ENCODE measurements at regions not wholly inside any gene's neighbourhood (a gene's known extent, or its start where the extent isn't known, plus 50 kb on each side); places are given as distances from the start of the nearest gene placed in this dataset.

GRCh38 chr2:16228951-16229350 is 288.6 kb downstream of the MYCN start:
- TF ChIP-seq CTCF (IDR thresholded peaks at IDR 0.05), result no peak
- no peak for TF ChIP-seq POLR2A (IDR thresholded peaks at IDR 0.05)
- TF ChIP-seq EP300 (IDR thresholded peaks at IDR 0.05), result no peak
- TF ChIP-seq POLR2AphosphoS5 (IDR thresholded peaks at IDR 0.05), result no peak

Measured in gastroesophageal sphincter (tissue), 3 donors.